Astrocyte (in vitro differentiated cells and primary cell): ENCODE measurements at regions not wholly inside any gene's neighbourhood (a gene's known extent, or its start where the extent isn't known, plus 50 kb on each side); places are given as distances from the start of the nearest gene placed in this dataset.

Experiments used
- DNase-seq: peaks from one replicate; pipeline ENCODE4 v3.0.0-alpha.2; 2010; ENCODE audit warnings: low read depth
- FAIRE-seq: peaks from 2 replicates; lab custom pipeline; 2011; peaks lifted over from hg19 to GRCh38; lab: Jason Lieb, UNC
- H2AFZ ChIP-seq: 2 replicates; pipeline ENCODE4 v1.6.0; 2012; ENCODE audit warnings: low read depth, low read length, inconsistent platforms
- H3K27ac ChIP-seq: 2 replicates; pipeline ENCODE4 v1.5.1; 2011; ENCODE audit warnings: low read depth, low read length, inconsistent platforms
- H3K27me3 ChIP-seq: 2 replicates; pipeline ENCODE4 v1.6.0; 2011; ENCODE audit warnings: low read length, inconsistent platforms; ENCODE audit not compliant: insufficient read depth
- H3K36me3 ChIP-seq: 2 replicates; pipeline ENCODE4 v1.5.1; 2011; ENCODE audit warnings: low read length, inconsistent platforms; ENCODE audit not compliant: insufficient read depth
- H3K4me1 ChIP-seq: 2 replicates; pipeline ENCODE4 v1.5.1; 2011; ENCODE audit warnings: low read length, inconsistent platforms; ENCODE audit not compliant: insufficient read depth
- H3K4me2 ChIP-seq: 2 replicates; pipeline ENCODE4 v1.6.0; 2012; ENCODE audit warnings: low read length, inconsistent platforms
- H3K4me3 ChIP-seq: 2 replicates; pipeline ENCODE4 v1.5.1; 2011; ENCODE audit warnings: low read depth, mild to moderate bottlenecking, low read length, inconsistent platforms; ENCODE audit not compliant: insufficient read depth
- H3K79me2 ChIP-seq: 2 replicates; pipeline ENCODE4 v1.6.0; 2012; ENCODE audit warnings: mild to moderate bottlenecking, low read length, inconsistent platforms; ENCODE audit not compliant: insufficient read depth
- H3K9ac ChIP-seq: 2 replicates; pipeline ENCODE4 v1.6.0; 2012; ENCODE audit warnings: mild to moderate bottlenecking, low read length, inconsistent platforms
- H3K9me3 ChIP-seq: 2 replicates; pipeline ENCODE4 v1.5.1; 2012; ENCODE audit warnings: low read depth, mild to moderate bottlenecking, low read length, inconsistent platforms; ENCODE audit not compliant: insufficient read depth
- H4K20me1 ChIP-seq: 2 replicates; pipeline ENCODE4 v1.6.0; 2012; ENCODE audit warnings: low read length, inconsistent platforms; ENCODE audit not compliant: insufficient read depth
- H3K27ac Mint-ChIP-seq: one replicate; pipeline ENCODE4 v1.8.0; 2021; ENCODE audit warnings: mild to moderate bottlenecking, mixed read lengths; ENCODE audit not compliant: unreplicated experiment
- H3K27me3 Mint-ChIP-seq: one replicate; pipeline ENCODE4 v1.8.0; 2021; ENCODE audit warnings: low read depth, mixed read lengths; ENCODE audit not compliant: unreplicated experiment
- H3K36me3 Mint-ChIP-seq: one replicate; pipeline ENCODE4 v1.8.0; 2021; ENCODE audit warnings: low read depth, mixed read lengths; ENCODE audit not compliant: unreplicated experiment
- H3K4me1 Mint-ChIP-seq: one replicate; pipeline ENCODE4 v1.8.0; 2021; ENCODE audit warnings: low read depth, mixed read lengths; ENCODE audit not compliant: unreplicated experiment
- H3K4me3 Mint-ChIP-seq: one replicate; pipeline ENCODE4 v1.8.0; 2021; ENCODE audit warnings: mild to moderate bottlenecking, moderate library complexity, mixed read lengths; ENCODE audit not compliant: unreplicated experiment
- H3K9me3 Mint-ChIP-seq: one replicate; pipeline ENCODE4 v1.8.0; 2021; ENCODE audit warnings: mild to moderate bottlenecking, mixed read lengths; ENCODE audit not compliant: unreplicated experiment
- CTCF ChIP-seq: IDR thresholded peaks from 2 replicates; pipeline ENCODE4 v1.5.1; 2011; ENCODE audit warnings: low read depth, mild to moderate bottlenecking, inconsistent platforms, low read length, moderate library complexity; ENCODE audit not compliant: insufficient read depth
- EZH2 ChIP-seq: IDR thresholded peaks from 2 replicates; pipeline ENCODE4 v1.6.1; 2012; ENCODE audit warnings: mild to moderate bottlenecking, low read length, inconsistent platforms; ENCODE audit not compliant: insufficient read depth

GRCh38 chr7:124379296-124379695, 346.4 kb upstream of the TMEM229A start:
- H3K9me3 Mint-ChIP-seq: no peaks in the 10 kb centered on the region
- H3K9ac ChIP-seq: no peak overlapping the region
- H2AFZ ChIP-seq: no peak overlapping the region
- H3K79me2 ChIP-seq: no peaks in the 10 kb centered on the region
- H4K20me1 ChIP-seq: no peaks in the 10 kb centered on the region
- no peaks in the 10 kb centered on the region for H3K9me3 ChIP-seq
- TF ChIP-seq EZH2 (no peak), CTCF (no peak)
- H3K4me1 ChIP-seq: no peaks in the 10 kb centered on the region
- DNase-seq: no peak
- H3K36me3 ChIP-seq: no peaks in the 10 kb centered on the region
- H3K27ac ChIP-seq: no peak overlapping the region
- no peak overlapping the region for H3K4me3 ChIP-seq
- H3K4me3 Mint-ChIP-seq: no peak overlapping the region
- no peak for FAIRE-seq
- H3K4me1 Mint-ChIP-seq: no peaks in the 10 kb centered on the region
- no peaks in the 10 kb centered on the region for H3K36me3 Mint-ChIP-seq
- no peak overlapping the region for H3K27ac Mint-ChIP-seq
- H3K27me3 Mint-ChIP-seq: no peaks in the 10 kb centered on the region
- H3K4me2 ChIP-seq: no peak overlapping the region
- H3K27me3 ChIP-seq: no peaks in the 10 kb centered on the region

GRCh38 chr7:124376111-124376510, 343.2 kb upstream of the TMEM229A start:
- H3K4me3 Mint-ChIP-seq: no peak overlapping the region
- H3K9me3 Mint-ChIP-seq: no peaks in the 10 kb centered on the region

More at GRCh38 chr7:124376111-124376510, 343.2 kb upstream of the TMEM229A start:
- H3K4me3 ChIP-seq: no peak overlapping the region
- no peaks in the 10 kb centered on the region for H4K20me1 ChIP-seq
- no peaks in the 10 kb centered on the region for H3K27me3 ChIP-seq
- no peak overlapping the region for H3K9ac ChIP-seq
- H3K79me2 ChIP-seq: no peaks in the 10 kb centered on the region
- no peaks in the 10 kb centered on the region for H3K9me3 ChIP-seq
- Mint-ChIP-seq H3K36me3 (no peaks in the 10 kb centered on the region), H3K27me3 (no peaks in the 10 kb centered on the region), H3K27ac (no peak overlapping the region), H3K4me1 (no peaks in the 10 kb centered on the region)
- H3K4me2 ChIP-seq: no peak overlapping the region
- H2AFZ ChIP-seq: no peak overlapping the region
- FAIRE-seq (no peak), DNase-seq (no peak)
- TF ChIP-seq CTCF: no peak
- no peaks in the 10 kb centered on the region for H3K4me1 ChIP-seq
- no peak overlapping the region for H3K27ac ChIP-seq
- H3K36me3 ChIP-seq: no peaks in the 10 kb centered on the region
